MM.1S (cell line): ENCODE measurements at regions not wholly inside any gene's neighbourhood (a gene's known extent, or its start where the extent isn't known, plus 50 kb on each side); places are given as distances from the start of the nearest gene placed in this dataset.

Experiments
- EZH2 ChIP-seq: fragments of 300-600 bp; sonication (generic); optimal IDR thresholded peaks from 2 replicates; pipeline ENCODE3; 2017; ENCODE audit warnings: low read depth, mild to moderate bottlenecking, antibody characterized with exemption, low read length, mixed read lengths
- TF ChIP-seq, protein P1 (sequence below): fragments of 300-600 bp; sonication (generic); IDR thresholded peaks from 2 replicates; pipeline ENCODE4 v1.5.1; 2016; ENCODE audit warnings: antibody characterized with exemption, low read length, mixed read lengths

DNA sequence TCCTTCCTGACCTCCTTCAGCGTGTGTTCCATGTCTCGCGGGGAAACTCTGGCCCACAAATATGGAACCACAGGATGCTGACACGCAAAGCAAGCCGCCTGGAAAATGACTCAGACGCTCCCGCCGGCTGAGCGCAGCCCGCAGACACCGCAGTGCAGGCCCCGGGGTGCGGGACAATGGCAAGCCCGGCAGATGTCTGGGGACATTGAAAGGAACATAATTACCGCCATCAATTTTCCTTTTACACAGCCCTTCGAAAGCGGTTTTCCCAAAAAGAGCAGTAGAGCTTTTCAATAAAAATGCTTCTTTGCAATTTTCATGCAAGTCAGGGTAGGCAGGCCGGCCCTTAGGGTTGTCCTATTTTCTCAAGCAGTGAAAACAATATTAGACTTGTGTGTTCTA is 159.2 kb upstream of the SH3BP4 start:
- TF ChIP-seq, protein P1, sequence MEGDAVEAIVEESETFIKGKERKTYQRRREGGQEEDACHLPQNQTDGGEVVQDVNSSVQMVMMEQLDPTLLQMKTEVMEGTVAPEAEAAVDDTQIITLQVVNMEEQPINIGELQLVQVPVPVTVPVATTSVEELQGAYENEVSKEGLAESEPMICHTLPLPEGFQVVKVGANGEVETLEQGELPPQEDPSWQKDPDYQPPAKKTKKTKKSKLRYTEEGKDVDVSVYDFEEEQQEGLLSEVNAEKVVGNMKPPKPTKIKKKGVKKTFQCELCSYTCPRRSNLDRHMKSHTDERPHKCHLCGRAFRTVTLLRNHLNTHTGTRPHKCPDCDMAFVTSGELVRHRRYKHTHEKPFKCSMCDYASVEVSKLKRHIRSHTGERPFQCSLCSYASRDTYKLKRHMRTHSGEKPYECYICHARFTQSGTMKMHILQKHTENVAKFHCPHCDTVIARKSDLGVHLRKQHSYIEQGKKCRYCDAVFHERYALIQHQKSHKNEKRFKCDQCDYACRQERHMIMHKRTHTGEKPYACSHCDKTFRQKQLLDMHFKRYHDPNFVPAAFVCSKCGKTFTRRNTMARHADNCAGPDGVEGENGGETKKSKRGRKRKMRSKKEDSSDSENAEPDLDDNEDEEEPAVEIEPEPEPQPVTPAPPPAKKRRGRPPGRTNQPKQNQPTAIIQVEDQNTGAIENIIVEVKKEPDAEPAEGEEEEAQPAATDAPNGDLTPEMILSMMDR: no peak
- no peak for TF ChIP-seq EZH2
